ENCODE measurements at regions not wholly inside any gene's neighbourhood (a gene's known extent, or its start where the extent isn't known, plus 50 kb on each side); places are given as distances from the start of the nearest gene placed in this dataset.

DNA sequence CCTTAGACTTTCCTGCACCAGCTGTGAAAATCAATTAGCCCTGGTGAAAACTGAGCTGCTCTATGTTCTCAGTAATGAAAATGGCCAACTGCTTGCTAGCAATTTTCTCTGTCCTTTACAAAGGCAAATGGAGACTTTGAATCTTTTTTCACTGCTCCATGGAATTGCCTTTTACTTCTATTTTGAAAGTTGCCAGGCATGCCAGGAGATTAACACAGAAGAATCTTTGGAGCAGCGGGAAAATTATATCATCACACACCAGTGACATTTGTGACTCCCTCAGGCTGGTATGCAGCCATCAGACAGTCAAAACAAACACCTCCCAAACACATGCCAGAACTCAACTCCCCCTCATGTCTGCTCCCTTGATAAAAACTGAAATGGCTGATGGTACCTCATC is 872.0 kb upstream of the FLRT2 start:
- H3K27me3 Mint-ChIP-seq (ENCODE audit: insufficient read depth, unreplicated experiment), result no peaks in the 10 kb centered on the region
- no peak overlapping the region for H3K4me3 Mint-ChIP-seq (ENCODE audit: unreplicated experiment)
- no peak overlapping the region for H3K27ac Mint-ChIP-seq (ENCODE audit: low read depth, unreplicated experiment)
- POLR2A ChIA-PET, result interaction anchor here (0.7 kb wide), 1 partner anchor 14 kb away, joined by 3 read pairs; no protein-coding TSS in a partner anchor
- TF ChIP-seq CTCF (IDR thresholded peaks at IDR 0.05; ENCODE audit: unreplicated experiment), result no peak
- H3K36me3 Mint-ChIP-seq (ENCODE audit: insufficient read depth, unreplicated experiment), result no peaks in the 10 kb centered on the region
- no peaks in the 10 kb centered on the region for H3K4me1 Mint-ChIP-seq (ENCODE audit: insufficient read depth, unreplicated experiment)
- H3K9me3 Mint-ChIP-seq (ENCODE audit: unreplicated experiment), result peaks cover 18% of the 10 kb centered on the region
- CTCF ChIA-PET, result interaction anchor here (0.5 to 0.7 kb wide), 2 partner anchors 84 to 118 kb away, joined by 3 to 5 read pairs; no protein-coding TSS in a partner anchor
- no peak for DNase-seq (ENCODE audit: unreplicated experiment)
- intact Hi-C loops (cut with micrococcal nuclease), result no loop called here
- no TSS peak for BruUV-seq (replicated peaks)

DNA sequence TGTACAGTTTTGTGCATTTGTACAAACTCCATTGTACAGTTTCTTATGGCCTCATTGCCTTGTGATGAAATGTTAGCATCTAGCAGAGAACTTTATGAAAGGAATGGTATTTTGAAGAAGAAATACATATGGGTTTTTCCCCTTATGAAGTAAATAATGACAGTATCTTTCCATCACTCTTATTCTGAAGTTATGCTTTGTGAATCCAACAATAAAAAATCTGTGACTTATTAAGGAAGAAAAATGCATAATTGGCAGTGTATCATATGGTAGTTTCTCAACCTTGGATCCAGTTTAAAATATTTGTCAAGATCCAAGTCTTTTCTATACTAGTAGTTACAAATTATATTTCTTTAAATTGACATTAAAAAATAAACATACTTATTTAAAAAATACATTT is 859.1 kb upstream of the FLRT2 start:
- no peak for TF ChIP-seq CTCF (IDR thresholded peaks at IDR 0.05; ENCODE audit: unreplicated experiment)
- H3K4me3 Mint-ChIP-seq (ENCODE audit: unreplicated experiment), result no peak overlapping the region
- H3K36me3 Mint-ChIP-seq (ENCODE audit: insufficient read depth, unreplicated experiment), result no peaks in the 10 kb centered on the region
- no peak overlapping the region for H3K27ac Mint-ChIP-seq (ENCODE audit: low read depth, unreplicated experiment)
- no peaks in the 10 kb centered on the region for H3K4me1 Mint-ChIP-seq (ENCODE audit: insufficient read depth, unreplicated experiment)
- CTCF ChIA-PET, result interaction anchor here (0.6 kb wide), 1 partner anchor 164 kb away, joined by 3 read pairs; no protein-coding TSS in a partner anchor
- POLR2A ChIA-PET, result no interaction called here
- no TSS peak for BruUV-seq (replicated peaks)
- intact Hi-C loops (cut with micrococcal nuclease), result no loop called here
- H3K27me3 Mint-ChIP-seq (ENCODE audit: insufficient read depth, unreplicated experiment), result no peaks in the 10 kb centered on the region
- H3K9me3 Mint-ChIP-seq (ENCODE audit: unreplicated experiment), result no peaks in the 10 kb centered on the region
- no peak for DNase-seq (ENCODE audit: unreplicated experiment)

DNA sequence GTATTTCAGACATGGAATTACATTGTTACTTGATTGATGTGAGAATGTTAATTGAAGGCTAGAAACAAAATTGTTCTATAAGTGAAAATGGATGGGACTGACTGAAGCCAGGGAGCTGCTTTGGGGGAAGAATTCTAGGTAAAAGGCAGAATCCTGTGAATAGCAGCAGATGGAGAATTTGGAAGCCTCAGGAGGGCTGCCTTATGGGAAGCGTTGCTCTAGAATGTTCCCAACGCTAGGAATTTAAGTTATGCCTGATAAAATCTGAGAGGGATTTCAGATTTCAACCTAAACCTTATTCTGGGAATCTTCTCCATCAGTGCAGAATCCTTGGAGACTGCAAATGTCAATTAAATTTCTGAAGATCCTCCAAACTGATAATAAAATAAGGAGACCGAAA is 858.2 kb upstream of the FLRT2 start:
- H3K27me3 Mint-ChIP-seq (ENCODE audit: insufficient read depth, unreplicated experiment), result no peaks in the 10 kb centered on the region
- BruUV-seq (replicated peaks), result no TSS peak
- no peak overlapping the region for H3K4me3 Mint-ChIP-seq (ENCODE audit: unreplicated experiment)
- ChIA-PET POLR2A (no interaction called here), CTCF (no interaction called here)
- no peak for TF ChIP-seq CTCF (IDR thresholded peaks at IDR 0.05; ENCODE audit: unreplicated experiment)
- no peak overlapping the region for H3K27ac Mint-ChIP-seq (ENCODE audit: low read depth, unreplicated experiment)
- intact Hi-C loops (cut with micrococcal nuclease), result no loop called here
- DNase-seq (ENCODE audit: unreplicated experiment), result no peak
- no peaks in the 10 kb centered on the region for H3K36me3 Mint-ChIP-seq (ENCODE audit: insufficient read depth, unreplicated experiment)
- H3K9me3 Mint-ChIP-seq (ENCODE audit: unreplicated experiment), result no peaks in the 10 kb centered on the region
- H3K4me1 Mint-ChIP-seq (ENCODE audit: insufficient read depth, unreplicated experiment), result no peaks in the 10 kb centered on the region

DNA sequence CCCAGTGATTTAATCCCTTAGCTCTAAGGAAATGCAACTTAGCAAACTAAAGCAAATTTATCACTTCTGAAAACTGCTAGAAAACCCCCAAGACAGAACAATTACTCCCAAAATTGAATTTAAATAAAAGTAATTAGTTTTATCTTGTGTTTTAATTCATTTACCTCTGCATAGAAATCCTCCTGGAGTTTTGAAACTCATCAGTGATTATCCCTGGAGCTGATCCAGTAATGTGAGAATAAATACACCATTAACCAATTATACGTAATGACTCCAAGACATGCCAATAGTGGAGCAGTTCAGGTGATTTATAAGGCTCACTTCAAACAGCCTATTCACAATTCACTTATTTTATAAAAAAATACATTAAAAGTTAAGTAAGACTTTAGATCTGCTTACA is 855.3 kb upstream of the FLRT2 start:
- no peaks in the 10 kb centered on the region for H3K36me3 Mint-ChIP-seq (ENCODE audit: insufficient read depth, unreplicated experiment)
- no peaks in the 10 kb centered on the region for H3K9me3 Mint-ChIP-seq (ENCODE audit: unreplicated experiment)
- BruUV-seq (replicated peaks), result no TSS peak
- no peak for TF ChIP-seq CTCF (IDR thresholded peaks at IDR 0.05; ENCODE audit: unreplicated experiment)
- no peak for DNase-seq (ENCODE audit: unreplicated experiment)
- H3K27ac Mint-ChIP-seq (ENCODE audit: low read depth, unreplicated experiment), result no peak overlapping the region
- no peaks in the 10 kb centered on the region for H3K4me1 Mint-ChIP-seq (ENCODE audit: insufficient read depth, unreplicated experiment)
- ChIA-PET POLR2A (no interaction called here), CTCF (no interaction called here)
- intact Hi-C loops (cut with micrococcal nuclease), result no loop called here
- H3K4me3 Mint-ChIP-seq (ENCODE audit: unreplicated experiment), result no peak overlapping the region
- H3K27me3 Mint-ChIP-seq (ENCODE audit: insufficient read depth, unreplicated experiment), result no peaks in the 10 kb centered on the region
